Trophoblast cell (in vitro differentiated cells and primary cell): ENCODE measurements at regions not wholly inside any gene's neighbourhood (a gene's known extent, or its start where the extent isn't known, plus 50 kb on each side); places are given as distances from the start of the nearest gene placed in this dataset.

Experiments
- DNase-seq, 2 donors: peaks; one replicate each; pipeline ENCODE4 v3.0.0-alpha.2; 2016
- H2AFZ ChIP-seq: 2 replicates; pipeline ENCODE4 v1.6.1; 2013; ENCODE audit warnings: low read length, moderate library complexity, mild to moderate bottlenecking; ENCODE audit not compliant: insufficient read depth, poor library complexity
- H2AK5ac ChIP-seq: 2 replicates; pipeline ENCODE4 v1.6.1; 2013; ENCODE audit warnings: mild to moderate bottlenecking, low read length
- H2BK120ac ChIP-seq: 2 replicates; pipeline ENCODE4 v1.6.1; 2013; ENCODE audit warnings: low read length, mild to moderate bottlenecking, moderate library complexity; ENCODE audit not compliant: insufficient read depth, poor library complexity
- H2BK12ac ChIP-seq: 2 replicates; pipeline ENCODE4 v1.6.1; 2013; ENCODE audit warnings: mild to moderate bottlenecking, low read length, moderate library complexity
- H2BK5ac ChIP-seq: 2 replicates; pipeline ENCODE4 v1.6.1; 2013; ENCODE audit warnings: low read length, low read depth, moderate library complexity, mild to moderate bottlenecking; ENCODE audit not compliant: poor library complexity
- H3K14ac ChIP-seq: 2 replicates; pipeline ENCODE4 v1.6.1; 2013; ENCODE audit warnings: mild to moderate bottlenecking, low read length
- H3K18ac ChIP-seq: 2 replicates; pipeline ENCODE4 v1.6.1; 2013; ENCODE audit warnings: mild to moderate bottlenecking, low read length
- H3K23ac ChIP-seq: 2 replicates; pipeline ENCODE4 v1.6.1; 2013; ENCODE audit warnings: low read length
- H3K27ac ChIP-seq: 2 replicates; pipeline ENCODE4 v1.5.1; 2013; ENCODE audit warnings: low read depth, mild to moderate bottlenecking, inconsistent platforms, low read length, moderate library complexity
- H3K27me3 ChIP-seq: 2 replicates; pipeline ENCODE4 v1.6.1; 2013; ENCODE audit warnings: inconsistent platforms, mild to moderate bottlenecking, low read length, moderate library complexity; ENCODE audit not compliant: insufficient read depth
- H3K36me3 ChIP-seq, 2 experiments: 1 replicate in 1 of 2; 2 replicates in 1 of 2; pipeline ENCODE4 v1.6.1; 2013; ENCODE audit warnings: low read length in 2 of 2, mild to moderate bottlenecking in 2 of 2, moderate library complexity in 1 of 2; ENCODE audit not compliant: insufficient read depth in 2 of 2, control insufficient read depth in 1 of 2
- H3K4ac ChIP-seq: 2 replicates; pipeline ENCODE4 v1.6.1; 2013; ENCODE audit warnings: low read depth, mild to moderate bottlenecking, low read length, moderate library complexity
- H3K4me1 ChIP-seq, 2 experiments: 1 replicate in 1 of 2; 2 replicates in 1 of 2; pipeline ENCODE4 v1.6.1; 2013; ENCODE audit warnings: low read length in 2 of 2, mild to moderate bottlenecking in 2 of 2, moderate library complexity in 1 of 2; ENCODE audit not compliant: insufficient read depth in 2 of 2, control insufficient read depth in 1 of 2
- H3K4me2 ChIP-seq: 2 replicates; pipeline ENCODE4 v1.6.1; 2013; ENCODE audit warnings: inconsistent platforms, mild to moderate bottlenecking, low read length, moderate library complexity
- H3K4me3 ChIP-seq: 2 replicates; pipeline ENCODE4 v1.5.1; 2013; ENCODE audit warnings: mild to moderate bottlenecking, low read depth, low read length, inconsistent platforms
- H3K79me1 ChIP-seq: one replicate; pipeline ENCODE4 v1.6.1; 2013; ENCODE audit warnings: low read length
- H3K79me2 ChIP-seq: 2 replicates; pipeline ENCODE4 v1.6.1; 2013; ENCODE audit warnings: low read length, mild to moderate bottlenecking; ENCODE audit not compliant: control insufficient read depth, insufficient read depth, poor library complexity
- H3K9ac ChIP-seq: 2 replicates; pipeline ENCODE4 v1.6.1; 2013; ENCODE audit warnings: mild to moderate bottlenecking, low read length
- H3K9me3 ChIP-seq: 2 replicates; pipeline ENCODE4 v1.6.1; 2013; ENCODE audit warnings: low read depth, mild to moderate bottlenecking, control low read depth, inconsistent platforms, low read length; ENCODE audit not compliant: insufficient read depth
- H4K12ac ChIP-seq: 2 replicates; pipeline ENCODE4 v1.6.1; 2013; ENCODE audit warnings: low read depth, mild to moderate bottlenecking, low read length, moderate library complexity
- H4K8ac ChIP-seq: 2 replicates; pipeline ENCODE4 v1.6.1; 2013; ENCODE audit warnings: low read depth, mild to moderate bottlenecking, low read length, moderate library complexity
- H4K91ac ChIP-seq: one replicate; pipeline ENCODE4 v1.6.1; 2013; ENCODE audit warnings: low read depth, mild to moderate bottlenecking, low read length, moderate library complexity
- WGBS: extraction: QIAGEN DNeasy Blood & Tissue Kit; methylation state at CpG from one replicate; pipeline ENCODE4 v1.1.7; 2013; ENCODE audit warnings: missing lambda C conversion rate; ENCODE audit not compliant: insufficient read length, insufficient coverage; ENCODE audit errors: extremely low coverage; 5-methylcytosine and 5-hydroxymethylcytosine counted together

GRCh38 chr4:41471126-41472071 lies 66.6 kb upstream of the LIMCH1 start:
- no CpG with 5 or more reads among the region's 9 CpGs for WGBS
- no peak overlapping the region for H4K8ac ChIP-seq
- no peak overlapping the region for H2BK120ac ChIP-seq
- H3K14ac ChIP-seq, result no peak overlapping the region
- no peak for DNase-seq
- H4K91ac ChIP-seq, result peak overlapping the region; percentile 27
- no peak overlapping the region for H4K12ac ChIP-seq
- H3K36me3 ChIP-seq, result peaks cover 0 to 1% of the 10 kb centered on the region in 2 experiments
- H3K4me2 ChIP-seq, result no peak overlapping the region
- no peak overlapping the region for H2BK12ac ChIP-seq
- H3K4me1 ChIP-seq, result peaks cover 0 to 12% of the 10 kb centered on the region in 2 experiments
- H3K27ac ChIP-seq, result no peak overlapping the region
- H3K23ac ChIP-seq, result no peak overlapping the region
- H3K27me3 ChIP-seq, result no peaks in the 10 kb centered on the region
- no peak overlapping the region for H2AFZ ChIP-seq
- H3K18ac ChIP-seq, result no peak overlapping the region
- H3K4me3 ChIP-seq, result no peak overlapping the region
- H3K4ac ChIP-seq, result no peak overlapping the region
- no peaks in the 10 kb centered on the region for H3K9me3 ChIP-seq
- no peaks in the 10 kb centered on the region for H3K79me2 ChIP-seq
- peaks cover 4% of the 10 kb centered on the region for H3K79me1 ChIP-seq
- no peak overlapping the region for H2BK5ac ChIP-seq
- no peak overlapping the region for H3K9ac ChIP-seq
- H2AK5ac ChIP-seq, result no peak overlapping the region

GRCh38 chr4:41472081-41472480 lies 65.9 kb upstream of the LIMCH1 start:
- Histone ChIP-seq H4K91ac (peak overlapping the region; percentile 78), H3K18ac (no peak overlapping the region), H4K8ac (no peak overlapping the region), H2BK120ac (peak overlapping the region; percentile 54), H2BK5ac (no peak overlapping the region), H3K14ac (no peak overlapping the region), H3K79me1 (peaks cover 4% of the 10 kb centered on the region), H4K12ac (no peak overlapping the region), H3K4me1 (peaks cover 0 to 12% of the 10 kb centered on the region in 2 experiments), H2AFZ (no peak overlapping the region), H3K4ac (no peak overlapping the region), H3K23ac (no peak overlapping the region), H3K27me3 (no peaks in the 10 kb centered on the region), H3K79me2 (no peaks in the 10 kb centered on the region), H3K9ac (no peak overlapping the region), H3K27ac (no peak overlapping the region), H2BK12ac (peak overlapping the region; percentile 48), H3K36me3 (peaks cover 0 to 1% of the 10 kb centered on the region in 2 experiments), H3K4me3 (no peak overlapping the region), H3K4me2 (no peak overlapping the region), H2AK5ac (no peak overlapping the region), H3K9me3 (no peaks in the 10 kb centered on the region)
- no CpG with 5 or more reads among the region's 5 CpGs for WGBS
- no peak for DNase-seq

GRCh38 chr4:41473176-41473575 lies 64.8 kb upstream of the LIMCH1 start:
- no peaks in the 10 kb centered on the region for H3K9me3 ChIP-seq
- no peak overlapping the region for H4K8ac ChIP-seq
- DNase-seq, result no peak
- no peak overlapping the region for H2BK5ac ChIP-seq
- H2AFZ ChIP-seq, result no peak overlapping the region
- peaks cover 0 to 1% of the 10 kb centered on the region in 2 experiments for H3K36me3 ChIP-seq
- peak overlapping the region; percentile 62 for H3K27ac ChIP-seq
- no peak overlapping the region for H4K91ac ChIP-seq
- no peak overlapping the region for H2BK120ac ChIP-seq
- H3K4ac ChIP-seq, result no peak overlapping the region
- no peaks in the 10 kb centered on the region for H3K79me2 ChIP-seq
- no peak overlapping the region for H3K4me2 ChIP-seq
- H3K27me3 ChIP-seq, result no peaks in the 10 kb centered on the region
- WGBS, result no CpG with 5 or more reads among the region's 2 CpGs
- no peak overlapping the region for H3K9ac ChIP-seq
- no peak overlapping the region for H3K23ac ChIP-seq
- H3K14ac ChIP-seq, result no peak overlapping the region
- no peak overlapping the region for H2AK5ac ChIP-seq
- no peak overlapping the region for H2BK12ac ChIP-seq
- no peak overlapping the region for H3K4me3 ChIP-seq
- peaks cover 4% of the 10 kb centered on the region for H3K79me1 ChIP-seq
- peaks cover 0 to 12% of the 10 kb centered on the region in 2 experiments for H3K4me1 ChIP-seq
- no peak overlapping the region for H4K12ac ChIP-seq
- no peak overlapping the region for H3K18ac ChIP-seq

GRCh38 chr4:41475402-41475801 lies 62.6 kb upstream of the LIMCH1 start:
- no peak overlapping the region for H2BK12ac ChIP-seq
- no peak overlapping the region for H2AK5ac ChIP-seq
- no peak overlapping the region for H4K91ac ChIP-seq
- H3K18ac ChIP-seq, result no peak overlapping the region
- H2BK120ac ChIP-seq, result no peak overlapping the region
- peaks cover 0 to 1% of the 10 kb centered on the region in 2 experiments for H3K36me3 ChIP-seq
- H3K14ac ChIP-seq, result no peak overlapping the region
- no peak overlapping the region for H3K23ac ChIP-seq
- H2AFZ ChIP-seq, result no peak overlapping the region
- no peak overlapping the region for H4K12ac ChIP-seq
- no peak overlapping the region for H3K4me2 ChIP-seq
- no peaks in the 10 kb centered on the region for H3K27me3 ChIP-seq
- H3K79me1 ChIP-seq, result peaks cover 4% of the 10 kb centered on the region
- no peaks in the 10 kb centered on the region for H3K9me3 ChIP-seq
- DNase-seq, result no peak
- H2BK5ac ChIP-seq, result no peak overlapping the region
- H4K8ac ChIP-seq, result no peak overlapping the region
- no peak overlapping the region for H3K27ac ChIP-seq
- H3K9ac ChIP-seq, result no peak overlapping the region
- WGBS, result no CpG with 5 or more reads among the region's 1 CpG
- peaks cover 0 to 12% of the 10 kb centered on the region in 2 experiments for H3K4me1 ChIP-seq
- no peaks in the 10 kb centered on the region for H3K79me2 ChIP-seq
- H3K4ac ChIP-seq, result no peak overlapping the region
- no peak overlapping the region for H3K4me3 ChIP-seq
